ENCODE measurements at regions not wholly inside any gene's neighbourhood (a gene's known extent, or its start where the extent isn't known, plus 50 kb on each side); places are given as distances from the start of the nearest gene placed in this dataset.
"Not testable (repeated sequence)": the region's sequence is repeated elsewhere in the genome, so short reads cannot be mapped to it uniquely, and the experiment has no call there.

- intact Hi-C loops (cut with DNase I) = no loop called here
Observed at GRCh38 chr16:34803683-34804416, 1344.4 kb downstream of the TP53TG3F start.

GRCh38 chr16:34806992-34807644, 1347.7 kb downstream of the TP53TG3F start:
- H3K27ac ChIP-seq; DNase-seq (ENCODE audit: low spot score in 2 of 2); intact Hi-C loops (cut with DNase I); H3K27me3 ChIP-seq; H3K4me3 ChIP-seq; H3K4me1 ChIP-seq; H3K36me3 ChIP-seq: not testable (repeated sequence)
- H3K9me3 ChIP-seq = peaks cover 0 to 11% of the 10 kb centered on the region in 2 donors

More at GRCh38 chr16:34803683-34804416, 1344.4 kb downstream of the TP53TG3F start:
- Histone ChIP-seq H3K9me3 (peaks cover 0 to 11% of the 10 kb centered on the region in 2 donors), H3K4me1 (no peaks in the 10 kb centered on the region), H3K27ac (no peak overlapping the region), H3K27me3 (no peaks in the 10 kb centered on the region), H3K36me3 (no peaks in the 10 kb centered on the region), H3K4me3 (no peak overlapping the region)
- no peak for DNase-seq (ENCODE audit: low spot score in 2 of 2)
- TF ChIP-seq CTCF (IDR thresholded peaks at IDR 0.05) = no peak

GRCh38 chr16:34807844-34808243, 1348.4 kb downstream of the TP53TG3F start:
- H3K27ac ChIP-seq; H3K4me1 ChIP-seq; DNase-seq (ENCODE audit: low spot score in 2 of 2); H3K36me3 ChIP-seq; intact Hi-C loops (cut with DNase I); H3K9me3 ChIP-seq; H3K4me3 ChIP-seq; H3K27me3 ChIP-seq: not testable (repeated sequence)

GRCh38 chr16:34808530-34808929, 1349.1 kb downstream of the TP53TG3F start:
- H3K36me3 ChIP-seq; intact Hi-C loops (cut with DNase I); H3K27me3 ChIP-seq; H3K9me3 ChIP-seq; H3K4me1 ChIP-seq; H3K27ac ChIP-seq; DNase-seq (ENCODE audit: low spot score in 2 of 2); H3K4me3 ChIP-seq: not testable (repeated sequence)
